SIG-M5 treated with dmso at 0.1 percent for 504 hours (cell line): ENCODE measurements at regions not wholly inside any gene's neighbourhood (a gene's known extent, or its start where the extent isn't known, plus 50 kb on each side); places are given as distances from the start of the nearest gene placed in this dataset.

Experiments
- DNase-seq: peaks from one replicate; lab custom pipeline; 2025; ENCODE audit not compliant: unreplicated experiment; lab: John Stamatoyannopoulos, UW

GRCh38 chr6:146886587-146887446 is 288.0 kb downstream of the ADGB start:
- DNase-seq = no peak

- DNase-seq = no peak
These were observed 288.8 kb downstream of the ADGB start for GRCh38 chr6:146887447-146888077.

DNA sequence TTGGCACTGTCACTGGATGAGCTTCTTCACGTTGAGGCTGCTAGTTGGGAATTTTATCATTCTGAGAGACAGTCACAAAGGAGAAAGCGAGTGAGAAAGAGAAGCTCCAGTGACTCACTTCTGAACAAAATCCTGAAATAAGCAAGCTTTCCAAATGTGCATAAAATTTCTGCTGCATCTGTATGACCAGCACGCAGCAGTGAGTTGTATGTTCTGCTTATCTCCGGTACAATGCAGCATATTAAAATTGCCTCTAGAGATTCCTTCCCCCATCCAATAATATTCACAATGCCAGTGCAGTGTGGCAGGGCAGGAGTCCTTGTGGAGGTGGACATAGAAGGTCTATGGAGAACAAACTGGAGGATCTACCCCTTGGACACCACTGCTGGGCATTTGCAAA is 290.5 kb downstream of the ADGB start:
- DNase-seq = no peak

GRCh38 chr6:146890172-146890571 is 291.4 kb downstream of the ADGB start:
- DNase-seq = no peak

DNA sequence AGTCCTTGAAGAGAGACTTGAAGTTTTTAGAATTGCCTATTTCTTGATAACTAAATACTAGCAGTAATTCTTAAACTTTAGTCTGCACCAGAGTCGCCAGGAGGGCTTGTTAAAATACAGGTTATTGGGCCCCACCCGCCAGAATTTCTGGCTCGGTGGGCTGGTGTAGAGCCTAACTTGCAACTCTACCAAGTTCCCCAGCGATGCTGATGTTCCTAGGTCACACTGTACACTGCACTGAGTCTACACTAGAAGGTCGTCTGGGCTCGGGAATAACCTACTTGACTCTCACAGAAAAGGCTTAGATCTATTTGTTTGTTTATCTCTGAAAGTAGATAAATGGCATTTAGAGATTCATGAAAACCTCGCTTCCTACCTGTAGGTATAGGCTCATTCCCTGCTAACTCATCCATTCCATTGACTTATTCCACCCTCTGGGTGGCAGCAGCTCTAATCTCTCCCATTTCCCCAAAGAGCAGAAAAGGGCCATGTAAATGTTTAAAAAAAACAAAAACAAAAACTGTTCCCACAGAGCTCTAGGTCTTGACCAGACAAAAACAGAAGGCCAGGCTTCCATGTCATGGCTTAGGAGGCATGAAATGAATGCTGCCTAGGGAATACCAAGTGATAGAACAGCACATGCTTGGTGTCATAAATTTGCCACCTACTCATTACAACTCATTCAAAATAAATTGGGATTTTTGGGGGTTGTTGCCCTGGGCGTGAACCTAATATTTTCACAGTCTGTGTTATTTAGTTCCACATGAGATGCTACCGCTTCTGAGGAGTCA is 292.1 kb downstream of the ADGB start:
- DNase-seq = no peak

DNA sequence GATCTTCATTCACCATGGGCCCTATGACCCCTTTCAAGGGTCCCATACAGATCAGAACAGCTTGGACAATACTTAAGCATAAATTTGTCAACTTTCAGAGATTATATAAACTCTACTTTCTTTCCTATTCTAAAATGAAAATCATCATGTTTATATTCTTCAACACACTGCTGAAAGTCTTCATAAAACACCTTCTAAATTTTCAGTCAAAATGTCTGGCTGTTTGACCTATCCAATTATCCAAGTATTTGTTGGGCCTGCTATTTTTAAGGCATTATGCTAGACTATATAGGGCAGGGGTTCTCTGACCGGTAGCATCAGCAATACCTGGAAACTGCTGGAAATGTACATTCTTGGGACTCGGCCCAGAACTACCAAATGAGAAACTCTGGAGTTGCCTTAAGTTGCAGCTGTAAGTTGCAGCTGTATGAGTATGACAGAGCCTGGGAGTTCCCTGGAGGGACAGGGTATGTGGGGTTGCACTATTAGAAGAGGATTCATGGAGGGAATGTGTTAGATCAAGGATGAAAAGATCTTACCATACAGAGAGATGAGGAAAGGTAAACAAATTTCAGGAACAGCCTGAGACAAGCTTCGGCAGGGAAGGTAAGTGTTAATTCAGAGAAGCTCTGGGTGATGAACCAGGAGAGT is 293.0 kb downstream of the ADGB start:
- DNase-seq = no peak

DNA sequence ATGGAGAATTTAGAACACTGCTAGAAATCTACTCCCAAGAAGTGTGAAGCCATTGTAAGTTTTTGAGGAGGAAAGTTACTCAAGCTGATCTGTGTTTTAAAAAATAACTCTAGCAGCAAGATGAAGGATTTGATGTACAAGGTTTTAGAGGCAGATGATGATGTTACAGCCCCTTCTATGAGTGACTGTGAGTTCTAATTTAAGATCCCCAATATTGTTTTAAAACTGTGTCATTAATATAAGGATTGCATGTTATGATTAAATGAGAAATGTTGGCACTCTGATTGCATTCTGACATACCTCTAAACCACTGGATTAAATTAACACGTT is 293.5 kb downstream of the ADGB start:
- DNase-seq = no peak

DNA sequence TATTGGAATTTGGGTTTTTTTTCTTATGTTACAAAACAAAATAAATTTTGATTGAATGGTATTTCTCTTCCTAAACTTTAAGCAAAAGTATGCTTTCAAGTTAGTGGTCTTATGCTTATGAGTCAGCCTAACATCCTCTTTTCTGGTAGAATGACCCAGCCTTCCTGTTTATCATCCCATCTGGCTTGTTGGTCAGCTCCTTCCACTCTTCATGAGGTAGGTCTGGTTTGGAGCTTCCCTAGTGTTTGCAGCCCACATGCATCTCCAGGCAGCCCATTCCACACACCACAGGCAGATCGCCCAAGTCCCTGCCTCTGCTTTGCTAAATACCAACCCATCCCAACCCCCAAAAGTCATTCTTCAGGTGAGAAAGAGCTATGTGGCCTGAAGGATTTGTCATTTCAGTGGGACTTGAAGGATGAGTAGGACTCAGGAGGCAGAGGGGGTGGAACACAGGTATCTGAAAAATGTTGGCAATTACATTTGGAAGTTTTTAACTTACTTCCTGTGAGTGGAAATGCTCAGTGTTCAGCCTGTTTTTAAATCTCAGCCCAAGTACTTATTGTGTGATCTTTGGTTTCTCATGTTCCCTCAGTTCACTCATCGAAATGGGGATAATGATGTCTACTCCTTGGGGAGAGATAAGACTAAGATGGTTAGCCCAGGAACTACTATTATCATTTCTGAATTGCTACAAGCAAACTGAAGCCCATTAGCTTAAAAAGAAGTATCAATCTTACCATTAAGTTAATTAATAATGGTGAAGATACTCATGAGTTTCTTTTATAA is 294.0 kb downstream of the ADGB start:
- DNase-seq = peak; percentile 57

- no peak for DNase-seq
These were observed 294.9 kb downstream of the ADGB start for GRCh38 chr6:146893690-146894089.

- DNase-seq = no peak
These were observed 295.9 kb downstream of the ADGB start for GRCh38 chr6:146894624-146895023.

DNA sequence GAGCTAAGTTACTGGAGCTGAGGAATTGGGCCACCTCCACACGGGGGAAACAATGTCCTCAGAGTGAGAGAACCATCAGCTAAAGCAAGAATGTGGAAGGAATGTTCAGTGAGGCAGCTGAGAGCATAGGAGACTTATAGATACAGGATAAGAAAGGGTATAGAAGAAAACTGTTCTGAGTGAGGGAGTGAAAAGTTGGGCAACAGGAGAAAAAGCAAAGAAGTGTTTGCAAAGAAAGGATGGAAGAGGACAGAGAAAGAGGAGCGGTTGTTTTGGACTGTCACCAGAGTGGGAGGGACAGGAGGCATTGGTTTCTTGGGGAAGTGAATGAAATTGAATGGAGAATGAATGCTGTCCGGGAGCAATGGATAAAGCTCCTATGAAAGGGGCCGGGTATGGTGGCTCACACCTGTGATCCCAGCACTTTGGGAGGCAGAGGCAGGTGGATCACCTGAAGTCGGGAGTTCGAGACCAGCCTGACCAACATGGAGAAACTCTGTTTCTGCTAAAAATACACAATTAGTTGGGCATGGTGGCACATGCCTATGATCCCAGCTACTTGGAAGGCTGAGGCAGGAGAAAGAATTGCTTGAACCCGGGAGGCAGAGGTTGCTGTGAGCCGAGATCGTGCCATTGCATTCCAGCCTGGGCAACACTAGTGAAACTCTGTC is 296.5 kb downstream of the ADGB start:
- DNase-seq = no peak

DNA sequence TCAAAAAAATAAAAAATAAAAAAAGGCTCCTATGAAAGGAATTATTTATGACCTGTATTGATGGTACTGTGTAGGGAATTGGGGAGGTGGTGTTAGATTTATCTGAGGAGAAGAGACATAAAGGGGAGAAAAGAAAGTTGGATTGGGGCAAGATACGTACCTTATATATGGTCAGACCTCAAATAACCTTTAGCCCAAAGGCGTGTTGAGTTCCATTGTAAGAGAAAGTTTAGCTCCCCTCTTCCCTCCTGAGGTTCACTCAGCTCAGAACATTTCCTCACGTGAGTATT is 296.9 kb downstream of the ADGB start:
- no peak for DNase-seq

DNA sequence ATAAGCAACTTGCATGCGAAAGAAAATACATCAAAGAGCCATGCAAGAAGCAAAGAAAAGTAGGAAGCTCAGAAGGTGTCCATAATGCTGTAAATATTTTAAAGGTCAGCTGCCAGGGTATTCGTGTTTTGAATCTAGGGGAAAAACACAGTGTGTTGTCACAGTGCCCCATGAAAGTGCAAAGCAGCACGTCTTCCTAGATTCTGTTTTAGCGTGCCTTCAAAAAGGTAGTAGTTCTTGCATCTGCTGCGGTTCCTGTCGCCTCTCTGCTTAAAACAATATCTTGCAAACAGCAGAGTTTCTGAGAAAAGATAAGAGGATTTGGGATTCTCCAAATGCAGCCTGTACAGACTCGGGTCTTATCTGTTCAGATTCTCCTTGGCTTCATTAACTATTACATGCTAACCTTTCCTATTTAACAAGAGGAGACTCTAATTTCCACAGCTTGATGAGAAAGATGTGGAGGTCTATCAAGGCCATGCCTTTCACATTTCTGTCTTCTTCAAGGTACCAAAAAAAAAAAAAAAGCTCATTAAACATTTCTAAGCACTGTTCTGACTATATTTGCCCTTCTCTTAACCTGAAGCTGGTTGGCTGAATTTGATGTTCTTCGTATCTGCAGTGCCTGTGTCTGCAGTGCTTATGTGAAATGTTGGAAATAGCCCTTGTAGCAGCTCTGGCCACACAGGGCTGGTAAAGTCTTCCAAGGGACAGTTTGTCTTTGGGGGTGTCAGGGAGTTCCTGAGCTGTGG is 297.5 kb downstream of the ADGB start:
- DNase-seq = no peak

- DNase-seq = no peak
These were observed 298.4 kb downstream of the ADGB start for GRCh38 chr6:146896960-146897701.

GRCh38 chr6:146898069-146898887 is 299.5 kb downstream of the ADGB start:
- DNase-seq = no peak

GRCh38 chr6:146898888-146899227 is 300.1 kb downstream of the ADGB start:
- no peak for DNase-seq

DNA sequence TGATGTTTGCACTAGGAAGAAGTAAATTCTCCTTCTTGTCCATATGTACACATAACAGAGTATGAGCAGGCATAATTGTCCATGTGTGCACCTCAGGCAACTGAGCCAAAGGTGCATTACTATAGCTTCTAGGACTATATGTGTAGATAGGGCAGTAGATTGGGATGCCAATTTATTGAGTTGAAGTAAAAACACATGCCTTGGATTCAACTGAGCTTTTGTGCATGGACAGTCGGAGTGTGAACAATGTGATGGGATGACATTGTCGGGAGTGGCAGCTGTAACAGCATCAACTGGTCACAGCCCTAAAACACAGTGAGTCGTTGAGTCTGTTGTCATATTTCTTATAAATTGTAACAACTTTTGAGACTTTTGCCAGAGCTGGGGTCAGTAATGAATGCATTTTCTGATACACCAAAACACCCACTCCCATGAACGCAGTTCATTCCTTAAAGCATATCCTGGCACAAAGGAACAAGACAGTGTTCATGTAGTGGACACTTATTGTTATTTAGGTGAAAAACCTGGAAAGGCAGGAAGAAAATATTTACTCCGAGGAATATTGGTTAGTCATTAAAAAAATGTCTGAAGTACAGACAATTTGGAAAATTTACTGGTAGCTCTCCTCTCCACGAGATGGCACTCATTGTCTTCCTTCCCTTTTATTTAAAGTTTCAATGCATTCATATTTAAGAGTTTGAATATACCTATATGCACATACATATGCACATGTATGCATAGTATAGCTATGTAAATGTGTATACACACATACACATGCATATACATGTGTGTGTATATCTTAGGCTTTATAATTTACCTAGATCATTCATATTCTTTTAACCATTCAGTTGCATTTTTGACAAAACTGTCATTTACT is 302.0 kb upstream of the STXBP5 start:
- no peak for DNase-seq
